Gastrocnemius medialis (tissue), 4 donors: ENCODE measurements at regions not wholly inside any gene's neighbourhood (a gene's known extent, or its start where the extent isn't known, plus 50 kb on each side); places are given as distances from the start of the nearest gene placed in this dataset.

Experiments used
- POLR2A ChIP-seq, 2 donors: fragments of 450-650 bp; IDR thresholded peaks; one replicate each; pipeline ENCODE4 v1.6.1; 2017; ENCODE audit warnings: antibody characterized with exemption in 2 of 2, mild to moderate bottlenecking in 2 of 2, moderate library complexity in 2 of 2
- TF ChIP-seq, protein P1 (sequence below), 5 experiments: fragments of 450-650 bp in 3 of 5; fragments of 200-600 bp in 2 of 5; sonication (generic) in 2 of 5; IDR thresholded peaks in 4 of 5; conservative IDR thresholded peaks in 1 of 5; 1 replicate in 4 of 5; 2 replicates in 1 of 5; pipeline ENCODE4 v1.5.1; 2016 to 2019; ENCODE audit warnings: antibody characterized with exemption in 5 of 5, mild to moderate bottlenecking in 3 of 5, moderate library complexity in 3 of 5

DNA sequence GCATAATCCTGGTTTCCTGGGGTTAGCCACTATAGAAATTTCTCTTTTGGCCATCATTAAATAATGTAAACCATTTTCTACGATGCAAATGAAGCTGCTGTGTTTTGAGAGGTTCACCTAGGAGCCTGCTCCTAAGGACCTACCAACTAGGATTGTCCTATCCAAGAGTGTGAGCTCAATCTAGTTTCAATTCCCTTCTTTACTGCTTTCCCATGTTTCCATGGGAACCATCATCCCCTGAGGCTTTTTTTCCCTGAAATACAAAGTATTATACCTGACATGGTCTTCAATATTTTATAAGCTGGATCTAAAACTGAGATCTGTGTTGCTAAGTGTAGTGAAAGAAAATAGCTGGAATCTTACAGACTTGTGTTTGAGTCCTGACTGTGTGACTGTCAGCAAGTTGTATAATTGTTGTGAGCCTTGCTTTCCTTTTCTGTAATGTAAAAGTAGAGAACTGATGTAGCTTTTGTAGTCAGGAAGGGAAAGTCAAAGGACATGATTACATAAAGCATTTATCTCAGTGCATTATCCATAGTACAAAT, 453.2 kb downstream of the PRR16 start:
- TF ChIP-seq, protein P1, sequence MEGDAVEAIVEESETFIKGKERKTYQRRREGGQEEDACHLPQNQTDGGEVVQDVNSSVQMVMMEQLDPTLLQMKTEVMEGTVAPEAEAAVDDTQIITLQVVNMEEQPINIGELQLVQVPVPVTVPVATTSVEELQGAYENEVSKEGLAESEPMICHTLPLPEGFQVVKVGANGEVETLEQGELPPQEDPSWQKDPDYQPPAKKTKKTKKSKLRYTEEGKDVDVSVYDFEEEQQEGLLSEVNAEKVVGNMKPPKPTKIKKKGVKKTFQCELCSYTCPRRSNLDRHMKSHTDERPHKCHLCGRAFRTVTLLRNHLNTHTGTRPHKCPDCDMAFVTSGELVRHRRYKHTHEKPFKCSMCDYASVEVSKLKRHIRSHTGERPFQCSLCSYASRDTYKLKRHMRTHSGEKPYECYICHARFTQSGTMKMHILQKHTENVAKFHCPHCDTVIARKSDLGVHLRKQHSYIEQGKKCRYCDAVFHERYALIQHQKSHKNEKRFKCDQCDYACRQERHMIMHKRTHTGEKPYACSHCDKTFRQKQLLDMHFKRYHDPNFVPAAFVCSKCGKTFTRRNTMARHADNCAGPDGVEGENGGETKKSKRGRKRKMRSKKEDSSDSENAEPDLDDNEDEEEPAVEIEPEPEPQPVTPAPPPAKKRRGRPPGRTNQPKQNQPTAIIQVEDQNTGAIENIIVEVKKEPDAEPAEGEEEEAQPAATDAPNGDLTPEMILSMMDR (IDR thresholded peaks at IDR 0.05 in 4 of 5, conservative IDR thresholded peaks at IDR 0.05 in 1 of 5): no peak
- TF ChIP-seq POLR2A (IDR thresholded peaks at IDR 0.05): no peak
